HUDEP-2 (cell line): ENCODE measurements at regions not wholly inside any gene's neighbourhood (a gene's known extent, or its start where the extent isn't known, plus 50 kb on each side); places are given as distances from the start of the nearest gene placed in this dataset.

Experiments used
- DNase-seq, 76 experiments: peaks; one replicate each; lab custom pipeline; 2025; ENCODE audit not compliant: unreplicated experiment in 76 of 76; lab: John Stamatoyannopoulos, UW

DNA sequence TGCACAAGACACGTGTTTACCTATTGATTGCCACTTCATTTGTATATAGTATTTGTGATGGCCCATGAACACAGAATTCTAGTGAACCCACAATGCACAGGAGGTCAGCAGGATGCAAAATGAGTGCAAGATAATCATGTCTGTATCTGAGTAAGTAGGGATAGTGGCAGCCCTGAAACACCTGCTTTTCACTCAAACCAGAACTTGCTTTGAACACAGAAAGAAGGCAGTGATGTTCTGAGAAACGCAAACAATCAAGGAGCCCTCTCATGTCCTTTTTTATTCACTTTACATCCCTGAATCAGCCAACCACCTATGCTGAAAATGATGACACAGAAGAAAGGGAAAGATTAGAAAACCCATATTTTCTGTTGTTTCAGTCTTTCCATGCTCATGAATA is 170.4 kb upstream of the AVPR1A start:
- no peak for DNase-seq

GRCh38 chr12:63319936-63320633 is 169.1 kb upstream of the AVPR1A start:
- no peak for DNase-seq

GRCh38 chr12:63319386-63319785 is 168.4 kb upstream of the AVPR1A start:
- DNase-seq, result peak in 6 of 76 experiments; percentile 1 to 38 (median 16)

- DNase-seq, result no peak
Observed at GRCh38 chr12:63318933-63319332, 167.9 kb upstream of the AVPR1A start.

DNA sequence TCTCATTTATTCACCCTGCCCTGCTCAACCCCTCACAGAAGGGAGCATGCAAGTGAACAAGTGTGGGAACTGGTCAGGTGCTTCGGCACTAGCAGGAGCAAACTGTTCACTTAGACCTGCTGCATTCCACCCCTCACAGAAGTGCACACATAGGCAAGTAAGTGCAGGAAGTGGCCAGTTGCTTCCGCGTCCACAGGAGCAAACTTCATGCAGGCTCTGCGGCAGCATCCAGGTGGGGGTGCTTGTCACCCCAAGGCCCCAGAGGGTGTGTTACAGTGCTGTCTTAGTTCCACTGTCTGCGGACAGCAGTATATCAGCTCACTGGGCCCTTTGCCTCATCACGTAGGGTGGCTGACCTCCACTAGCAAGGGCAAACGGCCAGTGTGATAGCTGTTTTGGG is 167.3 kb upstream of the AVPR1A start:
- no peak for DNase-seq

DNA sequence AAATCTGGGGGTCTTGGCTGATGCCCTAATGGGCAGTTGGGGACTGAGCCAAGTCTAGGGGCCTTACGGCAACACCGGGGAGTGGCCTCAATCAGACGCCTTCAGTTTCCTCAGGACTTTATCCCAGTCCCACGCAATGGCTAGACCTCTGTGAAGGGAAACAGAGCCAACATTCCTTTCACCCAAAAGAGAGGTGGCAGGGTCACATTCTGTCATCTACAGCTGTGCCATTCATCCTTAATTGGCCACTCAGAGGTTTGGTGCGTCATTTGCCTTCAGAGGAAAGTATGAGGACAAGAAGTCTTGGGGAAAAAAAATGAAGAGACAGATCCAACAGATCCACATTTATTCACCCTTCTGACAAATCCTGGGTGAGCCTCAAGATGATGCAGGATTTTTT is 166.9 kb upstream of the AVPR1A start:
- no peak for DNase-seq

DNA sequence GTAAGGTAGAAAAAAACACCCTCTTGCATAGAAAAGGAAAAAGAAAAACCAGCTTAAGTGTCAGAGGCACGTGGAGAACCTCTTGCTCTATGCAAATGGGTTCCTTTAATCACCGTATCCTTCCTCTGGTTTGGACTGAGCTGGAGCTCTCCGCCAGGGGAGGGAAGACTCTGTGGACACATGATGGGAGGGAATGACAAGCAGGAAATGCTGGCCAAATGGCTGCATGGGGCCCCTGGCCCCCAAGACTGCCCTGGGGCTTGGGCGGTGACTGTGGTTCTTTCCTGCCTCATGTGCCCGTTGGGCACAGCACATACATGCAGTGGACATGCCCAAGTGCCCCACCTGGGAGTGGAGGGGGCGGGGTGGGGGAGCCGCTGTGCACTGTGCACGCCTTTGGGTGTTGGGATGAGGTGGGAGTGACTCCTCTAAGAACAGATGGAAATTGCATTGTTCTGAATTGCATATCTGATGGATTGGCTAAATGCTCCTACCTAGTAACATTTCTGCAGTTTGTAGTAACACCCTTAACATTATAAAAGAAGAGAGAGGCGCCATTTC is 166.4 kb upstream of the AVPR1A start:
- DNase-seq, result no peak

- DNase-seq, result no peak
Observed at GRCh38 chr12:63313139-63313538, 162.1 kb upstream of the AVPR1A start.

- no peak for DNase-seq
Observed at GRCh38 chr12:63308671-63309070, 157.7 kb upstream of the AVPR1A start.

DNA sequence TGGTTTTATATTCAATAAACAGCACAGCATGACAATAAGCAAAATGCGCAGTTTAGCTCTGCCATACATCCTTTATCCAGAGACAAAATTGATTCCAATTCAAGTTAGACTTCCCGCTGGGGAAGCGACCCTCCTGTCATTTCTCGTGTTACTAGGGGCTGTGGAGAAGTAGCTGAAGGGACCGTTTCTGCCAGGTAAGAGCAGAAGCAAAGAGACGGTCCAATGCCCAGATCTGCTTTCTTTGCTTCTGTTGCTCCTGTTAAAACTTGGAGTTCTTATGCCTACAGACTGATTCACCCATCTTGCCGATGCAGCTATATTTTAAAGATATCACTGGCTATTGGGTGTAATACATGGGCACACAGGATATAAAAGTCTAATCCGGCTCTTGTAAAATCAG is 156.8 kb upstream of the AVPR1A start:
- no peak for DNase-seq

DNA sequence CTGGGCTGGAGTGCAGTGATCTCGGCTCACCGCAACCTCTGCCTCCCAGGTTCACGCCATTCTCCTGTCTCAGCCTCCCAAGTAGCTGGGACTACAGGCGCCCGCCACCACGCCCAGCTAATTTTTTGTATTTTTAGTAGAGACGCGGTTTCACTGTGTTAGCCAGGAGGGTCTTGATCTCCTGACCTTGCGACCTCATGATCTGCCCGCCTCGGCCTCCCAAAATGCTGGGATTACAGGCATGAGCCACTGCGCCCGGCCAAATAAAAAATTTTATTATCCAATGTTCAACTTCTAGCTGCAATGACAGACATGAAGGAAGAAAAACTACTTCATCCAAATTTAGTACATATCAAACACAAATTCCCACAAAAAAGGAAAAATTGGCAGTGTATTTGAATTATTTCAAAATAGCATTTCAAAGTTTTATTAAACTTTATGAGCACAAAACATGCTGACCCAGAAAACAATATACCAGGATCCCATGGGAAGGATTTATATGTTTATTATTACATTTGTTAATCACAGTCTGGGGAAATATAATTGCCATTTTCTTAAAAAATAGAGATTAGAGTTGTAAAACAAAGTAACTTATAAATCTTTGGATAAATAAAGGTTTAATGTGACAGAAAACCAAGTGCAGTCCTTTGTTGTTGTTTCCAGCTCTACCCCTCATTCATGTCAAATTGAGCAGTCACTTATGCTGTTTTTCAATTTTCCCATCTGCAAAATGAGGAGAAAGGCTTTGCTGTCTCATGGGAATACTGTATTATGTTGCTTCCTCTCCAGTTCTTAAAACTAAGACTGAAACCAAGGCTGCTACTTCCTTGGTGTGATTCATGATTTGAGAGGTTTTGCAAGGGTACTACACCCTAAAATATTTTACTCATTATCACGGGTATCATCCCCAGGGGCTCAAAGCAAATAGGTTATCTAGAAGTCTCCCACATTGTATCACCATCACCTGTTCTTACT is 155.2 kb upstream of the AVPR1A start:
- no peak for DNase-seq

DNA sequence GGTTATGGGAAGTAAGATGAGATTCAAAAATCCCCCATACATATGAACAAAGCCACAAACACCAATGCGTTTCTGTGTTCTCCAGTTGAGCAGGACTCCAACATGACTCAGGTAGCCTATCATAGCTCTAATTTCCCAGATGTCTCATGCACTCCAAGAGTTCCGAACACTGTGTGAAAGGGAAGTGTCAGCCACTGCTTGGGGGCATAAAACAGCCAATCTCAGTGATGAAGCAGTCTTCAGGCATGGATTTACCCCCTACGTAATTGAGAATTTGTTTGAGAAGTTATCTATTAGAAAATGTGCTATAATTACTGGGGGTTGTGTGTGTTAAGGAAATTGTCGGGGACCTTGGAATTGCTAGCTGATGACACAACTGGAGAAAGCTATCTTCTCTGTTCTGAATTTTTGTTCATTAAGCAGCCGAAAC is 153.9 kb upstream of the AVPR1A start:
- no peak for DNase-seq

GRCh38 chr12:63302941-63303536 is 152.0 kb upstream of the AVPR1A start:
- no peak for DNase-seq

- no peak for DNase-seq
Observed at GRCh38 chr12:63302269-63302940, 151.4 kb upstream of the AVPR1A start.

DNA sequence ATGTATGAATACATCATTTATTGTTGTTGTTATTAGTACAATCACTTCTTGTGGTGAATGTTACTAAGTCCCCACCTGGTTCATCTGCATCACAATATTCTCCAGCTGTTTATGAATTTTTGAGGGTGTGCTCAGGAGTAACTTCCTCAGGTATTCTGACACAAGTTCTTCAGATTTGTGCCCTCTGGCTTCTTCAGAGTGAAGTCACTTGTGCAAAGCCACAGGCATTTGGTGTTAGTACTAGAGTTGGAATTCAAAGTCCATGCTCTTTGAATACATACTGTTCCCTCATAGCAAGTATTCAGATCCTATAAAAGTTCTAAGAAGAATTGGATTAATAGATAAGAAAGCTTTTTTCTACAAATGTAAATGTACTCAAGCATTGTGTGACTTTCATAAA is 150.3 kb upstream of the AVPR1A start:
- no peak for DNase-seq

DNA sequence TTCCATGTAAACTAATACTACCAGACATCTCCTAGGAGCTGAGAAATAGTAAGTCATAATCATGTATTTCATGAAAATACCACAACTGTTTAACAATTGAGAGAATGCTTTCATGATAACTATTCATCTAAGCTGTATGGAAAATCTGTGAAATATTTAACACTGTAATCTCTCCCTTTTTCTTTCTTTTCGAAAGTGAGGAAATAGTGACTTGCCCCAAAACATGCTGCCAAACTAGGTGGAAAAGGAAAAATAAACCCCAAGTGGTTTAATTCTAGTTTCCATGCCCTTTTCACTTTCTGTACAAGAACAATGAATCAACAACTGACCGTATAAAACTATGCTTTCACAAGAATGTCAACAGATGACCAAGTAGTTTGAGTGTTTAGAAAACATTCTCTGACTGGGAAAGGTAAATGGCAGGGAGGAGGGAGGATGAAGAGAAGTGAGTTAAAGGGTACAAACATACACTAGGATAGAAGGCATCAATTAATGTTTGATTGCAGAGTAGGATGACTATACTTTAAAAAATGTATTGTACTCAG is 147.5 kb upstream of the AVPR1A start:
- DNase-seq, result no peak

DNA sequence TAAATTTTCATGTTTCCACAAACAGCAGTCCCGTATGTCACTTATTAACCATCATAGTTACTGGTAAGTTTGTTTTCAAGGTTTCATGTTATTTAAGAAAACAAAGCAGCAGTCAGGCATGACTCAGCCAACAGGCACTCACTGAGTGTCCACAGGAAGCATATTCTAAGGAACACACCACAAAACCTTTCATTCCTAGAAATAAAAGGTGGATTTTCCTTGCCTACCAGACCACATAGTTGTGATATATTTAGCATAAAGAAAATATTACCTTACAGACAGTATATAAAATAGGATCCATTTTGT is 143.3 kb upstream of the AVPR1A start:
- DNase-seq, result no peak

DNA sequence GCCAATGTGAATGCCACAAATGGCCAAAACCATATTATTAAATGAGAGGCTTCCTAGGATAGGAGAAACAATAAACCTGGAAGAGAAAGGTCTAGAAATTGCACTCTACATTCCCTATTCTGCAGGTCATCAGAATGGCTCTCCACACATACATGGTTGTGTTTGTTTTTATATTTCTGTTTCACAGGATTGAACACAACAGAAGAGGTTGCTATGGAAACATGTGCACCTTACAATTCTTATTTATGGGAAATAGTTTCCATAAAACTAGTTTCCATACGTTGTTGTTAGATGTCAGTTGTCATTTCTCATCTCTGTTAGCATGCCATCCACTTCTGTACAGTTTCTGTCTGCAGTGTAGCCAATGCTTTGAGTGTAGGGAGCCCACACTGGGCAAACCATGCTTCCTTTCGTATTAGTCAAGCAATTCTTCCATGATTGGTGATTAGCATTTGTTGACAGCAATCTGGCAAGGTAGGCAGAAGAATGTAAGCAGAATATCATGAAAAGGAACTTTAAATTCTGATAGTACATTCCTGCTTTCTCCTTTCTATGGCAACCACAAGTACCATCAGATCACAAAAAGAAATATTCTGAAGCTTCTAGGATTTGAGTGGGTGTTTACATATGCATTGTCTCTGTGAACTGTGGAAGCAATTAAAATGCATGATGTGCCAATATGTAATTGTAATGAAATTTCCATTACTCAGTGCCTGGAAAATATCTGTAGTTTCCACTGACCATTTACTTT is 141.6 kb upstream of the AVPR1A start:
- DNase-seq, result no peak

DNA sequence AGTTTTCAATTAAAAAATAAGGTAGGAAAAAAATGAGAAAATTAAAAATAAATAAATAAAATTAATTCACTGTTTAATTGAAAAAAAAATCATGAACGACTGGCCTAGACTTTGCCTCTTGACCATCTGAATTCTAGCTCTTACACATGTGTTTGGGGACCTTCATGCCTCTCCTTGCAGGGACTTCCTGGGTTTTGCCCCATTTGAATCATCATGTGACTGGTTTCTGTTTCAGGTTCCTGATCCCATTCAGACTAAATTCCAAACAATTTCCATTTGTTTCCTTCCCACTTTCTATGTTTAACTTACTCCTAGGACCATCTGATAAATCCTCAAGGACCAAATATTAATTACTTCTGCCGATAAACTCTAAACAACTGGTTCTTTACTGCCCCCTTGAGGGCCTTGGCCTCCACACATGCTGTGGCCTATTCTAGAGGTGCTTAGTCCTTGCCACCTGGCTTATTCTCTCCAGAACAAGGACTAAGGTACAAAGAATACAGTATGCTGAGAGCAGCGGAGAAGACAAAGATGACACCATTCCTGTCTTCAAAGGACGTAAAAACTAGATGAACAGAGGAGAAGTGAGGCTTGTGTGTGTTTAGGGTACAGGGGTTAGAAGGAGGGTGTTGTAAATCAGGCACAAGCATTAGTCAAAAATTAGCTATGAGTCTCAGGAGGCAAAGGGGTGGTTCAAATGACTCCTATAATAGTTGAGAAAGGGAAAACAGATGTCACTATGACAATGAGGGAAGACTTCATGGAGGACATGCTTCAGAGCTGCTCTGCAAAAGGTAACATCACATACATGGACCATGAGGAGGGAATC is 125.8 kb upstream of the AVPR1A start:
- DNase-seq, result peak in 38 of 76 experiments; percentile 1 to 66 (median 14)
